ENCODE measurements at regions not wholly inside any gene's neighbourhood (a gene's known extent, or its start where the extent isn't known, plus 50 kb on each side); places are given as distances from the start of the nearest gene placed in this dataset.

DNA sequence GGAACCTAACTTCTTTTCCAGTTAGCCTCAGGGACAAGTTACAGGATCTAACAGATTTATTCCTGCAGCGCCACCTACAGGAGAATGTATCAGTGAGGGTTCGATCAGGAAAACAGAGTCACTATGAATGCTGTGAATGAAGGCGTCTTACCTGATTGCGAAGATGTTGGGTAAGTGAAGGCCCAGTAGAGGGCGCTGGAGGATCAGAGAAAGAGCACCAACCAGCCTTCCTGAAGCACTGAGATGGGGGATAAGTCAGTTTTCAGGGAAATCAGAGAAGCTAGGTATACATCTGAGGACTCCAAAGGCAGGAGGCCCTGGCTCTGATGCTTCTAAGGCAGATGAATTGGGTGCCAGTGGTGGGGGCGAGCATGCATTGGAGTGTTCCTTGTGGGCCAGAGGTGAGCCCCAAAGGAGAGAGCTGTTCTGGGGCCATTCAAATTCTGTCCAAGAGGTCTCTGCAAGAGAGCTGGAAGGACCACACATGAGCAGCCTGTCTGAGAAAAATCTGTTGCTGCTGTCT, 169.9 kb upstream of the AADAT start (continued):
- TF ChIP-seq, protein P1, sequence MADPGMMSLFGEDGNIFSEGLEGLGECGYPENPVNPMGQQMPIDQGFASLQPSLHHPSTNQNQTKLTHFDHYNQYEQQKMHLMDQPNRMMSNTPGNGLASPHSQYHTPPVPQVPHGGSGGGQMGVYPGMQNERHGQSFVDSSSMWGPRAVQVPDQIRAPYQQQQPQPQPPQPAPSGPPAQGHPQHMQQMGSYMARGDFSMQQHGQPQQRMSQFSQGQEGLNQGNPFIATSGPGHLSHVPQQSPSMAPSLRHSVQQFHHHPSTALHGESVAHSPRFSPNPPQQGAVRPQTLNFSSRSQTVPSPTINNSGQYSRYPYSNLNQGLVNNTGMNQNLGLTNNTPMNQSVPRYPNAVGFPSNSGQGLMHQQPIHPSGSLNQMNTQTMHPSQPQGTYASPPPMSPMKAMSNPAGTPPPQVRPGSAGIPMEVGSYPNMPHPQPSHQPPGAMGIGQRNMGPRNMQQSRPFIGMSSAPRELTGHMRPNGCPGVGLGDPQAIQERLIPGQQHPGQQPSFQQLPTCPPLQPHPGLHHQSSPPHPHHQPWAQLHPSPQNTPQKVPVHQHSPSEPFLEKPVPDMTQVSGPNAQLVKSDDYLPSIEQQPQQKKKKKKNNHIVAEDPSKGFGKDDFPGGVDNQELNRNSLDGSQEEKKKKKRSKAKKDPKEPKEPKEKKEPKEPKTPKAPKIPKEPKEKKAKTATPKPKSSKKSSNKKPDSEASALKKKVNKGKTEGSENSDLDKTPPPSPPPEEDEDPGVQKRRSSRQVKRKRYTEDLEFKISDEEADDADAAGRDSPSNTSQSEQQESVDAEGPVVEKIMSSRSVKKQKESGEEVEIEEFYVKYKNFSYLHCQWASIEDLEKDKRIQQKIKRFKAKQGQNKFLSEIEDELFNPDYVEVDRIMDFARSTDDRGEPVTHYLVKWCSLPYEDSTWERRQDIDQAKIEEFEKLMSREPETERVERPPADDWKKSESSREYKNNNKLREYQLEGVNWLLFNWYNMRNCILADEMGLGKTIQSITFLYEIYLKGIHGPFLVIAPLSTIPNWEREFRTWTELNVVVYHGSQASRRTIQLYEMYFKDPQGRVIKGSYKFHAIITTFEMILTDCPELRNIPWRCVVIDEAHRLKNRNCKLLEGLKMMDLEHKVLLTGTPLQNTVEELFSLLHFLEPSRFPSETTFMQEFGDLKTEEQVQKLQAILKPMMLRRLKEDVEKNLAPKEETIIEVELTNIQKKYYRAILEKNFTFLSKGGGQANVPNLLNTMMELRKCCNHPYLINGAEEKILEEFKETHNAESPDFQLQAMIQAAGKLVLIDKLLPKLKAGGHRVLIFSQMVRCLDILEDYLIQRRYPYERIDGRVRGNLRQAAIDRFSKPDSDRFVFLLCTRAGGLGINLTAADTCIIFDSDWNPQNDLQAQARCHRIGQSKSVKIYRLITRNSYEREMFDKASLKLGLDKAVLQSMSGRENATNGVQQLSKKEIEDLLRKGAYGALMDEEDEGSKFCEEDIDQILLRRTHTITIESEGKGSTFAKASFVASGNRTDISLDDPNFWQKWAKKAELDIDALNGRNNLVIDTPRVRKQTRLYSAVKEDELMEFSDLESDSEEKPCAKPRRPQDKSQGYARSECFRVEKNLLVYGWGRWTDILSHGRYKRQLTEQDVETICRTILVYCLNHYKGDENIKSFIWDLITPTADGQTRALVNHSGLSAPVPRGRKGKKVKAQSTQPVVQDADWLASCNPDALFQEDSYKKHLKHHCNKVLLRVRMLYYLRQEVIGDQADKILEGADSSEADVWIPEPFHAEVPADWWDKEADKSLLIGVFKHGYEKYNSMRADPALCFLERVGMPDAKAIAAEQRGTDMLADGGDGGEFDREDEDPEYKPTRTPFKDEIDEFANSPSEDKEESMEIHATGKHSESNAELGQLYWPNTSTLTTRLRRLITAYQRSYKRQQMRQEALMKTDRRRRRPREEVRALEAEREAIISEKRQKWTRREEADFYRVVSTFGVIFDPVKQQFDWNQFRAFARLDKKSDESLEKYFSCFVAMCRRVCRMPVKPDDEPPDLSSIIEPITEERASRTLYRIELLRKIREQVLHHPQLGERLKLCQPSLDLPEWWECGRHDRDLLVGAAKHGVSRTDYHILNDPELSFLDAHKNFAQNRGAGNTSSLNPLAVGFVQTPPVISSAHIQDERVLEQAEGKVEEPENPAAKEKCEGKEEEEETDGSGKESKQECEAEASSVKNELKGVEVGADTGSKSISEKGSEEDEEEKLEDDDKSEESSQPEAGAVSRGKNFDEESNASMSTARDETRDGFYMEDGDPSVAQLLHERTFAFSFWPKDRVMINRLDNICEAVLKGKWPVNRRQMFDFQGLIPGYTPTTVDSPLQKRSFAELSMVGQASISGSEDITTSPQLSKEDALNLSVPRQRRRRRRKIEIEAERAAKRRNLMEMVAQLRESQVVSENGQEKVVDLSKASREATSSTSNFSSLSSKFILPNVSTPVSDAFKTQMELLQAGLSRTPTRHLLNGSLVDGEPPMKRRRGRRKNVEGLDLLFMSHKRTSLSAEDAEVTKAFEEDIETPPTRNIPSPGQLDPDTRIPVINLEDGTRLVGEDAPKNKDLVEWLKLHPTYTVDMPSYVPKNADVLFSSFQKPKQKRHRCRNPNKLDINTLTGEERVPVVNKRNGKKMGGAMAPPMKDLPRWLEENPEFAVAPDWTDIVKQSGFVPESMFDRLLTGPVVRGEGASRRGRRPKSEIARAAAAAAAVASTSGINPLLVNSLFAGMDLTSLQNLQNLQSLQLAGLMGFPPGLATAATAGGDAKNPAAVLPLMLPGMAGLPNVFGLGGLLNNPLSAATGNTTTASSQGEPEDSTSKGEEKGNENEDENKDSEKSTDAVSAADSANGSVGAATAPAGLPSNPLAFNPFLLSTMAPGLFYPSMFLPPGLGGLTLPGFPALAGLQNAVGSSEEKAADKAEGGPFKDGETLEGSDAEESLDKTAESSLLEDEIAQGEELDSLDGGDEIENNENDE (IDR thresholded peaks at IDR 0.05; ENCODE audit: insufficient replicate concordance, low read length) = no peak
- no peak for TF ChIP-seq KDM5A (IDR thresholded peaks at IDR 0.05; ENCODE audit: low read length)
- TF ChIP-seq CEBPB (IDR thresholded peaks at IDR 0.05; ENCODE audit: low read depth, low read length) = no peak
- TF ChIP-seq SAP30 (IDR thresholded peaks at IDR 0.05; ENCODE audit: insufficient read depth, insufficient replicate concordance, low read length) = no peak
- no peak for TF ChIP-seq TAF1 (IDR thresholded peaks at IDR 0.05; ENCODE audit: low read depth, low read length)
- TF ChIP-seq TEAD4 (IDR thresholded peaks at IDR 0.05; ENCODE audit: low read depth, low read length) = peak; percentile 81; the same call in 1 of the 2 replicates
- TF ChIP-seq NANOG (IDR thresholded peaks at IDR 0.05; ENCODE audit: insufficient read depth, low read depth, low read length, poor library complexity, severe bottlenecking) = no peak
- 0 out of 2 replicates have a peak, but pooled peaks have one; percentile 41 for TF ChIP-seq SP1 (IDR thresholded peaks at IDR 0.05; ENCODE audit: low read depth, low read length)
